ENCODE measurements at regions not wholly inside any gene's neighbourhood (a gene's known extent, or its start where the extent isn't known, plus 50 kb on each side); places are given as distances from the start of the nearest gene placed in this dataset.

DNA sequence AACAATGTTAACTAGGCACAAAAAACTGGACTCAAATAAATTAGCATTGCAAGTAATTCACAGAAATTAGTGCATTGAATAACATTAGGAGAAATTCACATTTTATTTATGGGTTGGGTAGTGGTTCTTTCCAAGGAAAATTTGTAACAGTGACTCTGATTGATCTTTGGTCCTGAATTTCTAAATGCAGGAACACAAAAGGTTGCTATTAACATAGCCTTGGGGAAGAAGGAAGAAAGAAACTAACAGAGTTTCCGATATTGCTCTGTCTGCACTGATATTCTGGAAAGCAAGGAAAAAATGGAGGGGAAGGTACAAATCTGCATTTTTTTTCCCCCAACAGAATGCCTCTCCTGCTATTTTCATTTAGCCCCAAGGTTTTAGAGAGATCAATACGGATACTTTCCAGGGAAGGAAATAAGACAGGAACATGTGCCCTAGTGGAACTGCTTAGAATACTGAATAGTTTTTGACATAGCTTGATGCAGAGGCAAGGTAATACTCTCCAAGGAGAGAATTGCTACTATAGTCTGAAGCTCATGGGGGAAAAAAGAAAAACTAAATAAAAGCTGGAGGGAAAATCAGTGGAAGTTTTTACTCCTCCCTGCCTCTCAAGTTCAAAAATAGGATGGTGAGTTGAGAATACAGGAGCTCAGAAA is 490.1 kb downstream of the RAPGEF2 start:
- TF ChIP-seq, protein P1, sequence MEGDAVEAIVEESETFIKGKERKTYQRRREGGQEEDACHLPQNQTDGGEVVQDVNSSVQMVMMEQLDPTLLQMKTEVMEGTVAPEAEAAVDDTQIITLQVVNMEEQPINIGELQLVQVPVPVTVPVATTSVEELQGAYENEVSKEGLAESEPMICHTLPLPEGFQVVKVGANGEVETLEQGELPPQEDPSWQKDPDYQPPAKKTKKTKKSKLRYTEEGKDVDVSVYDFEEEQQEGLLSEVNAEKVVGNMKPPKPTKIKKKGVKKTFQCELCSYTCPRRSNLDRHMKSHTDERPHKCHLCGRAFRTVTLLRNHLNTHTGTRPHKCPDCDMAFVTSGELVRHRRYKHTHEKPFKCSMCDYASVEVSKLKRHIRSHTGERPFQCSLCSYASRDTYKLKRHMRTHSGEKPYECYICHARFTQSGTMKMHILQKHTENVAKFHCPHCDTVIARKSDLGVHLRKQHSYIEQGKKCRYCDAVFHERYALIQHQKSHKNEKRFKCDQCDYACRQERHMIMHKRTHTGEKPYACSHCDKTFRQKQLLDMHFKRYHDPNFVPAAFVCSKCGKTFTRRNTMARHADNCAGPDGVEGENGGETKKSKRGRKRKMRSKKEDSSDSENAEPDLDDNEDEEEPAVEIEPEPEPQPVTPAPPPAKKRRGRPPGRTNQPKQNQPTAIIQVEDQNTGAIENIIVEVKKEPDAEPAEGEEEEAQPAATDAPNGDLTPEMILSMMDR (IDR thresholded peaks at IDR 0.05) = no peak
- TF ChIP-seq POLR2A (IDR thresholded peaks at IDR 0.05) = no peak

Measured in lower leg skin (tissue), 3 donors.